GM19324 (cell line): ENCODE measurements at regions not wholly inside any gene's neighbourhood (a gene's known extent, or its start where the extent isn't known, plus 50 kb on each side); places are given as distances from the start of the nearest gene placed in this dataset.

Experiments
- ATAC-seq: cut with Tn5 transposase; IDR thresholded peaks from one replicate; pipeline ENCODE4 v1.9.1; 2021; ENCODE audit warnings: mild to moderate bottlenecking, moderate library complexity; ENCODE audit not compliant: unreplicated experiment, low FRiP score

- ATAC-seq: no peak
Measured at GRCh38 chr3:132265488-132265887, 51.7 kb upstream of the ACP3 start.

- no peak for ATAC-seq
Measured at GRCh38 chr3:132267391-132267993, 49.7 kb upstream of the ACP3 start.
